Loucy (cell line): ENCODE measurements at regions not wholly inside any gene's neighbourhood (a gene's known extent, or its start where the extent isn't known, plus 50 kb on each side); places are given as distances from the start of the nearest gene placed in this dataset.

Source experiments
- CTCF ChIP-seq: fragments of 200-600 bp; sonication (generic); conservative IDR thresholded peaks from 2 replicates; pipeline ENCODE4 v1.5.1; 2014; ENCODE audit warnings: mild to moderate bottlenecking, antibody characterized with exemption, low read length
- EZH2phosphoT487 ChIP-seq: fragments of 200-600 bp; IDR thresholded peaks from 2 replicates; pipeline ENCODE4 v1.6.1; 2018; ENCODE audit warnings: antibody characterized with exemption, mild to moderate bottlenecking, moderate library complexity, borderline replicate concordance

- TF ChIP-seq CTCF (no peak), EZH2phosphoT487 (no peak)
These were observed 393.1 kb upstream of the ATP11B start for GRCh38 chr3:182399978-182400737.
